Type B pancreatic cell (in vitro differentiated cells): ENCODE measurements at regions not wholly inside any gene's neighbourhood (a gene's known extent, or its start where the extent isn't known, plus 50 kb on each side); places are given as distances from the start of the nearest gene placed in this dataset.

Experiments used
- DNase-seq: peaks from one replicate; pipeline ENCODE4 v3.0.0; 2021; ENCODE audit warnings: mixed read lengths; ENCODE audit not compliant: unreplicated experiment; ENCODE audit errors: extremely low spot score
- H3K27ac Mint-ChIP-seq: 2 replicates; pipeline ENCODE4 v1.8.0; 2021; ENCODE audit warnings: mild to moderate bottlenecking, mixed read lengths
- H3K27me3 Mint-ChIP-seq: 2 replicates; pipeline ENCODE4 v1.8.0; 2021; ENCODE audit warnings: mixed read lengths
- H3K36me3 Mint-ChIP-seq: 2 replicates; pipeline ENCODE4 v1.8.0; 2021; ENCODE audit warnings: mixed read lengths
- H3K4me1 Mint-ChIP-seq: one replicate; pipeline ENCODE4 v1.8.0; 2021; ENCODE audit warnings: mixed read lengths; ENCODE audit not compliant: unreplicated experiment
- H3K4me3 Mint-ChIP-seq: 2 replicates; pipeline ENCODE4 v1.8.0; 2021; ENCODE audit warnings: mild to moderate bottlenecking, mixed read lengths
- H3K9me3 Mint-ChIP-seq: 2 replicates; pipeline ENCODE4 v1.8.0; 2021; ENCODE audit warnings: mixed read lengths
- TF ChIP-seq, protein P1 (sequence below): fragments of 200-600 bp; sonication (generic); conservative IDR thresholded peaks from 2 replicates; pipeline ENCODE4 v1.5.0; 2021; ENCODE audit warnings: antibody characterized with exemption, mild to moderate bottlenecking

DNA sequence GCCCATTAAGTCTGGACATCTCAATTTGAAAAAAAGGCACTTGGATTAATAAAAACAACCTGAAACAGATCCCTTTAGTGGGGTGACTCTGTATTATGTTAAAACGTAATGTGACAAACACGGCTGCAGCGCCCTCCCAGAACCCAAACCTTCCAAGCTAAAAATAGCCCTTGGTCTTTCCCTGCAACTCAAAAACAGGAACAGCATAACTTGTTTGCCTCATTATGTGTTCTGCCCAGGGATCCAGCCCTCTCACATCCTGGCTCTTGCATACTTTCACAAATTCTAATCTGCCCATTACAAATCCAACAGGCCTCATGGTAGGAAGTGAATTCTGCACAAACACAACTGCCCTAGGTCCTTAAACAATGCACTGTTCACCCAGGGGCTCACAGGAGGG, 94.7 kb upstream of the GADD45A start:
- no peak overlapping the region for H3K4me3 Mint-ChIP-seq
- H3K36me3 Mint-ChIP-seq = no peaks in the 10 kb centered on the region
- DNase-seq = no peak
- peaks cover 3% of the 10 kb centered on the region for H3K27me3 Mint-ChIP-seq
- H3K9me3 Mint-ChIP-seq = no peaks in the 10 kb centered on the region
- H3K4me1 Mint-ChIP-seq = peaks cover 16% of the 10 kb centered on the region
- H3K27ac Mint-ChIP-seq = no peak overlapping the region
- TF ChIP-seq, protein P1, sequence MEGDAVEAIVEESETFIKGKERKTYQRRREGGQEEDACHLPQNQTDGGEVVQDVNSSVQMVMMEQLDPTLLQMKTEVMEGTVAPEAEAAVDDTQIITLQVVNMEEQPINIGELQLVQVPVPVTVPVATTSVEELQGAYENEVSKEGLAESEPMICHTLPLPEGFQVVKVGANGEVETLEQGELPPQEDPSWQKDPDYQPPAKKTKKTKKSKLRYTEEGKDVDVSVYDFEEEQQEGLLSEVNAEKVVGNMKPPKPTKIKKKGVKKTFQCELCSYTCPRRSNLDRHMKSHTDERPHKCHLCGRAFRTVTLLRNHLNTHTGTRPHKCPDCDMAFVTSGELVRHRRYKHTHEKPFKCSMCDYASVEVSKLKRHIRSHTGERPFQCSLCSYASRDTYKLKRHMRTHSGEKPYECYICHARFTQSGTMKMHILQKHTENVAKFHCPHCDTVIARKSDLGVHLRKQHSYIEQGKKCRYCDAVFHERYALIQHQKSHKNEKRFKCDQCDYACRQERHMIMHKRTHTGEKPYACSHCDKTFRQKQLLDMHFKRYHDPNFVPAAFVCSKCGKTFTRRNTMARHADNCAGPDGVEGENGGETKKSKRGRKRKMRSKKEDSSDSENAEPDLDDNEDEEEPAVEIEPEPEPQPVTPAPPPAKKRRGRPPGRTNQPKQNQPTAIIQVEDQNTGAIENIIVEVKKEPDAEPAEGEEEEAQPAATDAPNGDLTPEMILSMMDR = no peak

DNA sequence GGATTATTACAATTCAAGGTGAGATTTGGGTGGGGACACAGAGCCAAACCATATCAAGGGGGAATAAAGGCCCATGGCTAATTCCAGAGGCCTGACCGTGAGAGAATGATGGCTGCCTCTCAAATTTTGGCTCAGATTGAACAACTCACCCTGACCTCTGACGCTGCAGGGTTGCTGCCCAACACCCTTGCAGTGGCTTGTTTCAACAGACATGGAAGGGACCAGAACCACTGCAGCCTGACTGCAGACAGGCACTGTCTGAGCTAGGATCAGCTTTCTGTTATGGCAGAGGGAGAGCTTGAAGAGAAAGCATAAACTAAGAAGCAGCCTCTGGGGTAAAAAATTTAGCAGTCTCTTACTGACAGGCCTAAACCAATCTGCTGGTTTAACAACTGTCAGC, 90.2 kb upstream of the GADD45A start:
- Mint-ChIP-seq H3K9me3 (no peaks in the 10 kb centered on the region), H3K27ac (no peak overlapping the region), H3K27me3 (no peaks in the 10 kb centered on the region), H3K36me3 (no peaks in the 10 kb centered on the region), H3K4me1 (peaks cover 8% of the 10 kb centered on the region), H3K4me3 (no peak overlapping the region)
- no peak for DNase-seq
- TF ChIP-seq, protein P1 = no peak

DNA sequence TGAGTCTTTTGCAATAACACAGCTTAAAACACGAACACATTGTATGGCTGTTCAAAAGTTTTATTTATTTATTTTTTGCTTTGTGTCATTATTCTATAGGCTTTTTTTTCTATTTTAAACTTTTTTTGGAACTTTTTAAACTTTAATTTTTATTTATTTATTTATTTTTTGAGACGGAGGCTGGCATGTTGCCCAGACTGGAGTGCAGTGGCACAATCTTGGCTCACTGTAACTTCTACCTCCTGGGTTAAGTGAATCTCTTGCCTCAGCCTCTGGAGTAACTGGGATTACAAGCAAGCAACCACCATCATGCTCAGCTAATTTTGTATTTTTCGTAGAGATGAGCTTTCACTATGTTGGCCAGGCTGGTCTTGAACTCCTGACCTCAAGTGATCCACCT, 88.3 kb upstream of the GADD45A start:
- Mint-ChIP-seq H3K4me1 (no peaks in the 10 kb centered on the region), H3K36me3 (no peaks in the 10 kb centered on the region), H3K27ac (no peak overlapping the region), H3K4me3 (no peak overlapping the region), H3K9me3 (no peaks in the 10 kb centered on the region), H3K27me3 (no peaks in the 10 kb centered on the region)
- TF ChIP-seq, protein P1 = no peak
- DNase-seq = no peak

DNA sequence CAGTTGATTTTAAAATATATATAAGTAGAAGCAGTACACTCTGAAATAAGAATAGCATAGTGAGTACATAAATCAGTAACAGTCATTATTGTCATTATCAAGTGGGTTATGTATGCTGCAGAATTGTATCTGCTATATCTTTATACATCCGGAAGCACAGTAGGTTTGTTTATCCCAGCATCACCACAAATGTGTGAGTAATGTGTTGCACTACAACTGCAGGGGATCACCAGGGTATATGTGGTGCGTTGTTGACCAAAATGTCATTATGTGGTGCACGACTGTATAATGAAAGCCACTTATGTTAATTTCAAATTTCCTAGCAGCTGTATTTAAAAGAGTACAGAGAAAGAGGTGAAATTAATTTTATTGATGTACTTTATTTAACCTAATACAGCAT, 87.7 kb upstream of the GADD45A start:
- TF ChIP-seq, protein P1 = no peak

DNA sequence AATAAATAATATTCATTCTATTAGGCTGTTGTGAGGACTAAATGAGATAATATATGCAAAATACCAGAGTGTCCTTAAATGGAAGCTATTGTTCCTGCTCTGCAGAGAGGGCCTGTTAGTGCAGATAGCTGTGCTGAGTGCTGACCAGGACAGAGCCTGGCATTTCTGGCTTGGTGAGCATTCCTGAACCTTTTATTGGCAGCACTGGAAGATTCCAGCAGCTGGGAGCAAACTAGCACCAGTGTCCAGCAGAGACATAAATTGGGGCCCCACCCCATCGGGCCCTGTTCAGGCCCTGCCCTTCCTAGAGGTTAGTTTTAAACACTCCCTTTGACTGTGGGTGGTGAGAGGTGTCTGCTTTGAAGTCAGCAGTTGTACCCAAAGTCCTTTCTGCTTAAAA, 85.9 kb upstream of the GADD45A start:
- Mint-ChIP-seq H3K9me3 (peaks cover 5% of the 10 kb centered on the region), H3K27me3 (no peaks in the 10 kb centered on the region), H3K36me3 (no peaks in the 10 kb centered on the region), H3K4me1 (no peaks in the 10 kb centered on the region), H3K27ac (no peak overlapping the region), H3K4me3 (no peak overlapping the region)
- DNase-seq = no peak
- TF ChIP-seq, protein P1 = no peak

More for the DNA sequence above, 87.7 kb upstream of the GADD45A start:
- H3K36me3 Mint-ChIP-seq = no peaks in the 10 kb centered on the region
- DNase-seq = no peak
- no peaks in the 10 kb centered on the region for H3K27me3 Mint-ChIP-seq
- no peak overlapping the region for H3K4me3 Mint-ChIP-seq
- H3K27ac Mint-ChIP-seq = no peak overlapping the region
- H3K9me3 Mint-ChIP-seq = peaks cover 4% of the 10 kb centered on the region
- no peaks in the 10 kb centered on the region for H3K4me1 Mint-ChIP-seq

DNA sequence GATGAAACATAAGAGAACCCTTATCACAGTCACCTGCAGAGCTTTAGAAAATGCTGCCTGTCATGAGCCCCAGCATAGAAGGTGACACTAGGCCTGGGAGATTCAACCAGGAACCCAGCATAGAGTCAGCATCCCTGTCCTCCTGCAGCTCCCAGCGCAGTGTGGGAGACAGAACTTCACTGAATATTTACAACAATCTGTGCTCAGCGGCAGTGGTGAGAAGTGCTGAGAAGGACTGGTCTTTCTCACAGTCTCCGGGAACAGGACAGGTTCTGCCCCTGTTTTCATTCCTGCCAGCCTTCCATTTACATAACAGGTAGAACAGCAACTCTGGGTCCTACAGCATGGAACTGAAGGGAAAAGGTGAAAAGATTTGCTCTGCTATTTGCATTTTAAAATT, 83.5 kb upstream of the GADD45A start:
- Mint-ChIP-seq H3K4me1 (peaks cover 17% of the 10 kb centered on the region), H3K9me3 (peaks cover 5% of the 10 kb centered on the region), H3K27ac (no peak overlapping the region), H3K4me3 (no peak overlapping the region), H3K36me3 (no peaks in the 10 kb centered on the region), H3K27me3 (no peaks in the 10 kb centered on the region)
- TF ChIP-seq, protein P1 = no peak
- DNase-seq = no peak
